GM12892 (cell line): ENCODE measurements at regions not wholly inside any gene's neighbourhood (a gene's known extent, or its start where the extent isn't known, plus 50 kb on each side); places are given as distances from the start of the nearest gene placed in this dataset.

Experiments
- POLR2A ChIP-seq: IDR thresholded peaks from 2 replicates; pipeline ENCODE4 v1.6.1; 2011; ENCODE audit warnings: low read depth, low read length, control low read depth
- POLR2AphosphoS5 ChIP-seq: IDR thresholded peaks from 2 replicates; pipeline ENCODE4 v1.6.1; 2011; ENCODE audit warnings: low read depth, low read length, control low read depth
- TAF1 ChIP-seq: IDR thresholded peaks from 2 replicates; pipeline ENCODE4 v1.6.1; 2011; ENCODE audit warnings: low read depth, mild to moderate bottlenecking, control low read depth, low read length, borderline replicate concordance

- TF ChIP-seq POLR2A (no peak), TAF1 (no peak), POLR2AphosphoS5 (no peak)
These were observed 104.0 kb downstream of the SLC25A47 start for GRCh38 chr14:100427166-100427565.
